Panc1 (cell line): ENCODE measurements at regions not wholly inside any gene's neighbourhood (a gene's known extent, or its start where the extent isn't known, plus 50 kb on each side); places are given as distances from the start of the nearest gene placed in this dataset.

Experiments used
- ATAC-seq: fragments of 200-7000 bp; cut with Tn5 transposase; 2 replicates; pipeline ENCODE4 v1.9.1; 2020; ENCODE audit warnings: mild to moderate bottlenecking, moderate library complexity
- BruUV-seq: library from RNA; stranded (reverse); fragments of 400-500 nt; replicated peaks from 2 replicates; lab custom pipeline; 2021; lab: Mats Ljungman, UMichigan
- CTCF ChIA-PET: fragments of 300-600 bp; sonication (Branson Sonifier 250); formaldehyde crosslinking; loops from one replicate; lab custom pipeline; 2022; ENCODE audit warnings: antibody characterized with exemption; lab: Charles Lee
- POLR2A ChIA-PET: fragments of 300-600 bp; sonication (Branson Sonifier 250); formaldehyde crosslinking; loops from one replicate; lab custom pipeline; 2022; ENCODE audit warnings: antibody characterized with exemption; lab: Charles Lee
- DNase-seq: peaks from one replicate; pipeline ENCODE4 v3.0.0-alpha.2; 2010; ENCODE audit warnings: low read depth, low spot score
- H3K27ac ChIP-seq: 2 replicates; pipeline ENCODE4 v1.5.1; 2011; ENCODE audit warnings: mild to moderate bottlenecking, low read length, inconsistent platforms
- H3K27me3 ChIP-seq: fragments of 200-500 bp; sonication (Bioruptor generic); 2 replicates; pipeline ENCODE4 v1.6.0; 2014; ENCODE audit warnings: low read length, inconsistent platforms; ENCODE audit not compliant: control insufficient read depth, insufficient read depth
- H3K36me3 ChIP-seq: fragments of 200-500 bp; sonication (Bioruptor generic); 2 replicates; pipeline ENCODE4 v1.5.1; 2014; ENCODE audit warnings: inconsistent platforms, mild to moderate bottlenecking, low read length, moderate library complexity; ENCODE audit not compliant: control insufficient read depth, insufficient read depth
- H3K4me1 ChIP-seq: 2 replicates; pipeline ENCODE4 v1.5.1; 2011; ENCODE audit warnings: inconsistent platforms, mild to moderate bottlenecking, low read length, moderate library complexity; ENCODE audit not compliant: control insufficient read depth, insufficient read depth
- H3K4me3 ChIP-seq, 2 experiments: 2 replicates each; pipeline ENCODE4 v1.5.1; 2011 to 2012; ENCODE audit warnings: low read depth in 2 of 2, low read length in 2 of 2, mild to moderate bottlenecking in 2 of 2, inconsistent platforms in 1 of 2, moderate library complexity in 1 of 2
- H3K9me3 ChIP-seq: fragments of 200-500 bp; sonication (Bioruptor generic); 2 replicates; pipeline ENCODE4 v1.5.1; 2014; ENCODE audit warnings: low read depth, mild to moderate bottlenecking, inconsistent platforms, low read length, moderate library complexity; ENCODE audit not compliant: control insufficient read depth, insufficient read depth
- CTCF ChIP-seq: fragments of 450-650 bp; IDR thresholded peaks from 2 replicates; pipeline ENCODE4 v1.5.1; 2017; ENCODE audit warnings: mild to moderate bottlenecking
- POLR2AphosphoS5 ChIP-seq: IDR thresholded peaks from 2 replicates; pipeline ENCODE4 v1.6.1; 2012; ENCODE audit warnings: mild to moderate bottlenecking, low read depth, low read length, moderate library complexity
- REST ChIP-seq, 2 experiments: IDR thresholded peaks; 2 replicates each; pipeline ENCODE4 v1.6.1; 2011 to 2012; ENCODE audit warnings: low read depth in 2 of 2, control low read depth in 1 of 2, low read length in 1 of 2, mild to moderate bottlenecking in 1 of 2, moderate library complexity in 1 of 2; ENCODE audit not compliant: insufficient read depth in 1 of 2
- SIN3A ChIP-seq: IDR thresholded peaks from 2 replicates; pipeline ENCODE4 v1.6.1; 2012; ENCODE audit warnings: low read depth, mild to moderate bottlenecking, low read length, moderate library complexity, borderline replicate concordance; ENCODE audit not compliant: insufficient read depth
- TCF7L2 ChIP-seq: IDR thresholded peaks from 2 replicates; pipeline ENCODE4 v1.6.1; 2011; ENCODE audit warnings: mild to moderate bottlenecking, low read depth, low read length, inconsistent platforms
- in situ Hi-C: cut with HindIII; loops from 2 replicates; pipeline ENCODE4 v1.10.0; 2016; ENCODE audit warnings: low sequenced_read_pairs, low pct_unique_long_range_greater_than_20kb
- intact Hi-C: fragments of 100-400 bp; cut with micrococcal nuclease; formaldehyde crosslinking; loops from one replicate; pipeline ENCODE4 v1.10.0; 2022; ENCODE audit not compliant: unreplicated experiment

- DNase-seq (no peak), ATAC-seq (no peak)
- in situ Hi-C loops (no loop called here), intact Hi-C loops (no loop called here)
- Histone ChIP-seq H3K27me3 (no peaks in the 10 kb centered on the region), H3K4me3 (no peak overlapping the region), H3K4me1 (no peaks in the 10 kb centered on the region), H3K27ac (no peak overlapping the region), H3K9me3 (no peaks in the 10 kb centered on the region), H3K36me3 (no peaks in the 10 kb centered on the region)
- no TSS peak for BruUV-seq
- TF ChIP-seq SIN3A: no peak
- TF ChIP-seq CTCF: no peak
- no peak for TF ChIP-seq POLR2AphosphoS5
- TF ChIP-seq TCF7L2: no peak
- TF ChIP-seq REST (IDR thresholded peaks at IDR 0.05; ENCODE audit: insufficient read depth in 1 of 2, low read depth in 2 of 2, low read length in 1 of 2): no peak
- CTCF ChIA-PET: no interaction called here
- POLR2A ChIA-PET: no interaction called here
These were observed 157.4 kb upstream of the SOX2 start for GRCh38 chr3:181554233-181554765.

- Histone ChIP-seq H3K9me3 (no peaks in the 10 kb centered on the region), H3K27me3 (no peaks in the 10 kb centered on the region), H3K27ac (no peak overlapping the region), H3K4me1 (no peaks in the 10 kb centered on the region), H3K4me3 (no peak overlapping the region), H3K36me3 (no peaks in the 10 kb centered on the region)
- CTCF ChIA-PET: no interaction called here
- DNase-seq (no peak), ATAC-seq (no peak)
- POLR2A ChIA-PET: no interaction called here
- in situ Hi-C loops (no loop called here), intact Hi-C loops (no loop called here)
- no peak for TF ChIP-seq REST (IDR thresholded peaks at IDR 0.05; ENCODE audit: insufficient read depth in 1 of 2, low read depth in 2 of 2, low read length in 1 of 2)
- TF ChIP-seq TCF7L2: no peak
- no peak for TF ChIP-seq CTCF
- BruUV-seq: no TSS peak
These were observed 162.5 kb upstream of the SOX2 start for GRCh38 chr3:181549266-181549665.
